ENCODE measurements at regions not wholly inside any gene's neighbourhood (a gene's known extent, or its start where the extent isn't known, plus 50 kb on each side); places are given as distances from the start of the nearest gene placed in this dataset.

- TF ChIP-seq ELK1 (IDR thresholded peaks at IDR 0.05; ENCODE audit: low read depth, low read length): no peak
- no peak for TF ChIP-seq HEYL (CRISPR knock-in tag; IDR thresholded peaks at IDR 0.05)
These were observed 97.7 kb upstream of the ATP2B2 start (continued) for GRCh38 chr3:10602769-10603768.

GRCh38 chr3:10609134-10609533, 103.7 kb upstream of the ATP2B2 start:
- peak in 1 of 2 experiments; percentile 49; a peak in 2 of 6 replicates for ATAC-seq

GRCh38 chr3:10614168-10614567, 108.8 kb upstream of the ATP2B2 start:
- H3K4me1 ChIP-seq: no peaks in the 10 kb centered on the region
- peaks cover 19% of the 10 kb centered on the region for H3K9me3 ChIP-seq
- no peak overlapping the region for H3K4me3 ChIP-seq
- ATAC-seq (no peak), DNase-seq (ENCODE audit: low read depth in 1 of 2, low spot score in 1 of 2) (no peak), FAIRE-seq (no peak)
- WGBS (ENCODE audit: missing lambda C conversion rate): 9% methylated on average over 7 of the region's 7 CpGs
- H3K4me2 ChIP-seq: no peak overlapping the region
- ChIA-PET CTCF (interaction anchor here (0.9 to 1.3 kb wide), 2 partner anchors 8 to 12 kb away, joined by 3 read pairs; no protein-coding TSS in a partner anchor), POLR2A (interaction anchor here (0.6 kb wide), 1 partner anchor 1023 kb away, joined by 6 read pairs; no protein-coding TSS in a partner anchor)
- TF ChIP-seq CTCF (IDR thresholded peaks at IDR 0.05) (no peak), REST (IDR thresholded peaks at IDR 0.05) (no peak), HDAC2 (IDR thresholded peaks at IDR 0.05) (no peak)
- no peak overlapping the region for H3K27ac ChIP-seq

More at GRCh38 chr3:10609134-10609533, 103.7 kb upstream of the ATP2B2 start:
- CTCF ChIA-PET: no interaction called here
- H3K4me1 ChIP-seq: no peaks in the 10 kb centered on the region
- peaks cover 19% of the 10 kb centered on the region for H3K9me3 ChIP-seq
- H3K27ac ChIP-seq: no peak overlapping the region
- POLR2A ChIA-PET: no interaction called here
- no peak for TF ChIP-seq ZNF302 (CRISPR knock-in tag; IDR thresholded peaks at IDR 0.05)
- TF ChIP-seq RARB (CRISPR knock-in tag; IDR thresholded peaks at IDR 0.05): no peak
- no peak for TF ChIP-seq RAD21 (conservative IDR thresholded peaks at IDR 0.05 in 1 of 2, IDR thresholded peaks at IDR 0.05 in 1 of 2)
- TF ChIP-seq TP53 (CRISPR knock-in tag; IDR thresholded peaks at IDR 0.05): no peak
- TF ChIP-seq ZFP36 (IDR thresholded peaks at IDR 0.05; ENCODE audit: borderline replicate concordance, partially characterized antibody): no peak
- TF ChIP-seq CHD2 (IDR thresholded peaks at IDR 0.05; ENCODE audit: low read length, partially characterized antibody): no peak
- no peak for TF ChIP-seq FOSB (CRISPR knock-in tag; IDR thresholded peaks at IDR 0.05)
- TF ChIP-seq KDM5A (IDR thresholded peaks at IDR 0.05): no peak
- no peak for TF ChIP-seq POLR2AphosphoS2 (conservative IDR thresholded peaks at IDR 0.05; ENCODE audit: low read length)
- no peak for TF ChIP-seq CEBPB (IDR thresholded peaks at IDR 0.05)
- TF ChIP-seq MAX (IDR thresholded peaks at IDR 0.05): no peak
- no peak for TF ChIP-seq NFE2L2 (conservative IDR thresholded peaks at IDR 0.05; ENCODE audit: low read length)
- TF ChIP-seq PHF8 (IDR thresholded peaks at IDR 0.05; ENCODE audit: borderline replicate concordance, low read depth): no peak
- no peak for TF ChIP-seq JUN (IDR thresholded peaks at IDR 0.05)
- no peak for TF ChIP-seq EHF (CRISPR knock-in tag; IDR thresholded peaks at IDR 0.05)
- no peak for TF ChIP-seq ATOH8 (CRISPR knock-in tag; IDR thresholded peaks at IDR 0.05; ENCODE audit: low read depth)
- TF ChIP-seq CHD4 (IDR thresholded peaks at IDR 0.05; ENCODE audit: borderline replicate concordance): no peak
- TF ChIP-seq CBX8 (IDR thresholded peaks at IDR 0.05): no peak
- no peak for FAIRE-seq
- WGBS (ENCODE audit: missing lambda C conversion rate): 38% methylated on average over 11 of the region's 13 CpGs
- DNase-seq (ENCODE audit: low read depth in 1 of 2, low spot score in 1 of 2): no peak
- no peak overlapping the region for H3K4me3 ChIP-seq
- H3K4me2 ChIP-seq: no peak overlapping the region
